ENCODE measurements at regions not wholly inside any gene's neighbourhood (a gene's known extent, or its start where the extent isn't known, plus 50 kb on each side); places are given as distances from the start of the nearest gene placed in this dataset.

DNA sequence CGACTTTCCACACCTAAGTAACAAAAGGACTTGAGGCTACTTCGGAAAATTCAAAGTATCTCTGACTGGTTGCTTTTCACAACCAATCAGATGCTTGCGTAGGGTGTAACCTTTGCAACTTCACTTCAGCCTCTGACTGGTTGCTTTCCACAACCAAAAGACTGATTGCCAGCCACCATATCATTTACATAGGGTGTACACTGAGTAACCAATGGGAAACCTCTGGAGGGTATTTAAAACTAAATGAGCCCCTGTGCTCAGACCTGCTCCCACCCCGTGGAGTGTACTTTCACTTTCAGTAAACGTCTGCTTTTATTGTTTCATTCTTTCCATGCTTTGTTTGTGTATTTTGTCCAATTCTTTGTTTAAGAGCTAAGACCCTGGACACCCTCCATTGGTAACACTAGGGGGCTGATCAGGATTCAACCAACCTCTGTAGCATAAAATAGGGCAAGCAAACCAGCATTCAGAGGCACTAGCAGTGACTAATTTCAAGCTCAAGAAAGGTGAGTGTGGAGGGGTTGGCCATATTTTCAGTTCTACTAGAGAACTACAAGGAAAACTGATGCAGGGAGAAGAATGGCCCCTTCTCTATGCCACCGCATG, 390.8 kb downstream of the POM121L12 start:
- TF ChIP-seq, protein P1, sequence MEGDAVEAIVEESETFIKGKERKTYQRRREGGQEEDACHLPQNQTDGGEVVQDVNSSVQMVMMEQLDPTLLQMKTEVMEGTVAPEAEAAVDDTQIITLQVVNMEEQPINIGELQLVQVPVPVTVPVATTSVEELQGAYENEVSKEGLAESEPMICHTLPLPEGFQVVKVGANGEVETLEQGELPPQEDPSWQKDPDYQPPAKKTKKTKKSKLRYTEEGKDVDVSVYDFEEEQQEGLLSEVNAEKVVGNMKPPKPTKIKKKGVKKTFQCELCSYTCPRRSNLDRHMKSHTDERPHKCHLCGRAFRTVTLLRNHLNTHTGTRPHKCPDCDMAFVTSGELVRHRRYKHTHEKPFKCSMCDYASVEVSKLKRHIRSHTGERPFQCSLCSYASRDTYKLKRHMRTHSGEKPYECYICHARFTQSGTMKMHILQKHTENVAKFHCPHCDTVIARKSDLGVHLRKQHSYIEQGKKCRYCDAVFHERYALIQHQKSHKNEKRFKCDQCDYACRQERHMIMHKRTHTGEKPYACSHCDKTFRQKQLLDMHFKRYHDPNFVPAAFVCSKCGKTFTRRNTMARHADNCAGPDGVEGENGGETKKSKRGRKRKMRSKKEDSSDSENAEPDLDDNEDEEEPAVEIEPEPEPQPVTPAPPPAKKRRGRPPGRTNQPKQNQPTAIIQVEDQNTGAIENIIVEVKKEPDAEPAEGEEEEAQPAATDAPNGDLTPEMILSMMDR (IDR thresholded peaks at IDR 0.05) = no peak
- no peak for TF ChIP-seq POLR2A (IDR thresholded peaks at IDR 0.05)
